ENCODE measurements at regions not wholly inside any gene's neighbourhood (a gene's known extent, or its start where the extent isn't known, plus 50 kb on each side); places are given as distances from the start of the nearest gene placed in this dataset.
A peak's percentile ranks its signal among the peaks of the same experiment; 100 is the strongest.

- Mint-ChIP-seq H3K27ac (no peak overlapping the region), H3K36me3 (no peaks in the 10 kb centered on the region), H3K4me3 (no peak overlapping the region), H3K4me1 (no peaks in the 10 kb centered on the region), H3K27me3 (no peaks in the 10 kb centered on the region), H3K9me3 (no peaks in the 10 kb centered on the region)
- ATAC-seq (ENCODE audit: low read depth) (no peak), DNase-seq (ENCODE audit: low spot score in 2 of 2) (no peak)
These were observed 911.4 kb upstream of the ZEB2 start for GRCh38 chr2:145431181-145431951.

GRCh38 chr2:145423809-145424208 lies 903.9 kb upstream of the ZEB2 start:
- Mint-ChIP-seq H3K9me3 (peaks cover 18% of the 10 kb centered on the region), H3K36me3 (peaks cover 9% of the 10 kb centered on the region), H3K4me1 (peaks cover 2% of the 10 kb centered on the region), H3K4me3 (no peak overlapping the region), H3K27me3 (no peaks in the 10 kb centered on the region), H3K27ac (no peak overlapping the region)
- ATAC-seq (ENCODE audit: low read depth), result no peak
- no peak for DNase-seq (ENCODE audit: low spot score in 2 of 2)

GRCh38 chr2:145422576-145422975 lies 902.7 kb upstream of the ZEB2 start:
- DNase-seq (ENCODE audit: low spot score in 2 of 2) (no peak), ATAC-seq (ENCODE audit: low read depth) (no peak)
- peaks cover 18% of the 10 kb centered on the region for H3K9me3 Mint-ChIP-seq
- H3K4me3 Mint-ChIP-seq, result no peak overlapping the region
- no peak overlapping the region for H3K27ac Mint-ChIP-seq
- H3K27me3 Mint-ChIP-seq, result no peaks in the 10 kb centered on the region
- peaks cover 2% of the 10 kb centered on the region for H3K4me1 Mint-ChIP-seq
- peaks cover 9% of the 10 kb centered on the region for H3K36me3 Mint-ChIP-seq

- Mint-ChIP-seq H3K4me1 (peaks cover 2% of the 10 kb centered on the region), H3K27me3 (no peaks in the 10 kb centered on the region), H3K36me3 (peaks cover 9% of the 10 kb centered on the region), H3K9me3 (peaks cover 18% of the 10 kb centered on the region), H3K27ac (no peak overlapping the region), H3K4me3 (no peak overlapping the region)
- DNase-seq (ENCODE audit: low spot score in 2 of 2), result no peak
- ATAC-seq (ENCODE audit: low read depth), result no peak
These were observed 901.9 kb upstream of the ZEB2 start for GRCh38 chr2:145421841-145422240.

GRCh38 chr2:145416640-145417039 lies 896.7 kb upstream of the ZEB2 start:
- no peak overlapping the region for H3K27ac Mint-ChIP-seq
- peaks cover 13% of the 10 kb centered on the region for H3K9me3 Mint-ChIP-seq
- DNase-seq (ENCODE audit: low spot score in 2 of 2) (no peak), ATAC-seq (ENCODE audit: low read depth) (no peak)
- no peak overlapping the region for H3K4me3 Mint-ChIP-seq
- peaks cover 2% of the 10 kb centered on the region for H3K27me3 Mint-ChIP-seq
- H3K4me1 Mint-ChIP-seq, result peaks cover 14% of the 10 kb centered on the region
- peaks cover 5% of the 10 kb centered on the region for H3K36me3 Mint-ChIP-seq

- H3K4me1 Mint-ChIP-seq, result peaks cover 25% of the 10 kb centered on the region
- no peaks in the 10 kb centered on the region for H3K36me3 Mint-ChIP-seq
- ATAC-seq (ENCODE audit: low read depth) (no peak), DNase-seq (ENCODE audit: low spot score in 2 of 2) (no peak)
- no peak overlapping the region for H3K27ac Mint-ChIP-seq
- peaks cover 4% of the 10 kb centered on the region for H3K9me3 Mint-ChIP-seq
- H3K4me3 Mint-ChIP-seq, result no peak overlapping the region
- H3K27me3 Mint-ChIP-seq, result peaks cover 2% of the 10 kb centered on the region
These were observed 895.2 kb upstream of the ZEB2 start for GRCh38 chr2:145415151-145415550.

GRCh38 chr2:145413261-145414030 lies 893.5 kb upstream of the ZEB2 start:
- H3K9me3 Mint-ChIP-seq, result peaks cover 4% of the 10 kb centered on the region
- H3K27ac Mint-ChIP-seq, result no peak overlapping the region
- H3K36me3 Mint-ChIP-seq, result no peaks in the 10 kb centered on the region
- no peak for ATAC-seq (ENCODE audit: low read depth)
- no peak for DNase-seq (ENCODE audit: low spot score in 2 of 2)
- peaks cover 23% of the 10 kb centered on the region for H3K4me1 Mint-ChIP-seq
- no peak overlapping the region for H3K4me3 Mint-ChIP-seq
- H3K27me3 Mint-ChIP-seq, result peaks cover 4% of the 10 kb centered on the region

GRCh38 chr2:145412155-145412554 lies 892.2 kb upstream of the ZEB2 start:
- H3K27ac Mint-ChIP-seq, result no peak overlapping the region
- H3K36me3 Mint-ChIP-seq, result no peaks in the 10 kb centered on the region
- no peak overlapping the region for H3K4me3 Mint-ChIP-seq
- ATAC-seq (ENCODE audit: low read depth) (peak; percentile 30), DNase-seq (ENCODE audit: low spot score in 2 of 2) (no peak)
- H3K27me3 Mint-ChIP-seq, result peaks cover 4% of the 10 kb centered on the region
- H3K9me3 Mint-ChIP-seq, result peaks cover 4% of the 10 kb centered on the region
- peaks cover 23% of the 10 kb centered on the region for H3K4me1 Mint-ChIP-seq

GRCh38 chr2:145411493-145411892 lies 891.6 kb upstream of the ZEB2 start:
- Mint-ChIP-seq H3K9me3 (peaks cover 4% of the 10 kb centered on the region), H3K27ac (no peak overlapping the region), H3K27me3 (peaks cover 6% of the 10 kb centered on the region), H3K4me3 (peak overlapping the region; percentile 30), H3K4me1 (peaks cover 23% of the 10 kb centered on the region), H3K36me3 (no peaks in the 10 kb centered on the region)
- ATAC-seq (ENCODE audit: low read depth), result peak; percentile 91
- DNase-seq (ENCODE audit: low spot score in 2 of 2), result peak; percentile 21 to 45

GRCh38 chr2:145410086-145410485 lies 890.2 kb upstream of the ZEB2 start:
- Mint-ChIP-seq H3K27ac (no peak overlapping the region), H3K4me3 (no peak overlapping the region), H3K4me1 (peaks cover 23% of the 10 kb centered on the region), H3K9me3 (no peaks in the 10 kb centered on the region), H3K36me3 (no peaks in the 10 kb centered on the region), H3K27me3 (peaks cover 6% of the 10 kb centered on the region)
- ATAC-seq (ENCODE audit: low read depth) (no peak), DNase-seq (ENCODE audit: low spot score in 2 of 2) (no peak)

- Mint-ChIP-seq H3K4me3 (no peak overlapping the region), H3K36me3 (no peaks in the 10 kb centered on the region), H3K9me3 (no peaks in the 10 kb centered on the region), H3K4me1 (peaks cover 23% of the 10 kb centered on the region), H3K27ac (no peak overlapping the region), H3K27me3 (peaks cover 6% of the 10 kb centered on the region)
- no peak for DNase-seq (ENCODE audit: low spot score in 2 of 2)
- no peak for ATAC-seq (ENCODE audit: low read depth)
These were observed 889.1 kb upstream of the ZEB2 start for GRCh38 chr2:145408980-145409379.

- Mint-ChIP-seq H3K27ac (no peak overlapping the region), H3K36me3 (no peaks in the 10 kb centered on the region), H3K4me3 (no peak overlapping the region), H3K27me3 (peaks cover 4% of the 10 kb centered on the region), H3K4me1 (no peaks in the 10 kb centered on the region), H3K9me3 (no peaks in the 10 kb centered on the region)
- no peak for DNase-seq (ENCODE audit: low spot score in 2 of 2)
- no peak for ATAC-seq (ENCODE audit: low read depth)
These were observed 884.8 kb upstream of the ZEB2 start for GRCh38 chr2:145404690-145405089.

GRCh38 chr2:145402706-145403277 lies 882.9 kb upstream of the ZEB2 start:
- ATAC-seq (ENCODE audit: low read depth) (no peak), DNase-seq (ENCODE audit: low spot score in 2 of 2) (no peak)
- Mint-ChIP-seq H3K9me3 (no peaks in the 10 kb centered on the region), H3K27ac (no peak overlapping the region), H3K4me3 (no peak overlapping the region), H3K27me3 (peaks cover 2% of the 10 kb centered on the region), H3K36me3 (no peaks in the 10 kb centered on the region), H3K4me1 (no peaks in the 10 kb centered on the region)

- Mint-ChIP-seq H3K4me1 (no peaks in the 10 kb centered on the region), H3K27me3 (no peaks in the 10 kb centered on the region), H3K4me3 (no peak overlapping the region), H3K36me3 (no peaks in the 10 kb centered on the region), H3K27ac (no peak overlapping the region), H3K9me3 (no peaks in the 10 kb centered on the region)
- DNase-seq (ENCODE audit: low spot score in 2 of 2) (no peak), ATAC-seq (ENCODE audit: low read depth) (no peak)
These were observed 879.2 kb upstream of the ZEB2 start for GRCh38 chr2:145399131-145399530.

Measured in memory B cell (primary cell).